ENCODE measurements at regions not wholly inside any gene's neighbourhood (a gene's known extent, or its start where the extent isn't known, plus 50 kb on each side); places are given as distances from the start of the nearest gene placed in this dataset.
"Not testable (repeated sequence)": the region's sequence is repeated elsewhere in the genome, so short reads cannot be mapped to it uniquely, and the experiment has no call there.

DNA sequence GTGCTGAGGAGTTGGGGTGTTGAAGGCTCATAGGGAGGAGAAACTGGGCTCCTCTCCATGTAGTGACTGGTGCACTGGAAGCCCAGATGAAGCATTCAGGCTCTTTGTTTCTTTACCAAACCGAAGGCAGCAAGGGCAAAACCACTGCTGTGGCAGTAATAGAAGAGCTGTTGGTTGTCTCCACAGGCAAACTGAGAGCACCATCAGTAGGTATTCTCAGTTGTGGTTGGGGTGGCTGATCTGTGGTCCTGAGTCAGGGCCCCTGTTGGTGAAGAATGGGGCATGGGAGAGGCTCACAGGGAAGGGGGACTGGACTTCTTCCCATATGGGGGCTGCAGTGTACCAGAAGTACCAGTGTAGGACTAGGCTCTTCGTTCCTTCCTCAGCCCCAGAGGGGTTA lies 460.2 kb upstream of the IMPG1 start:
- TF ChIP-seq POLR2A (IDR thresholded peaks at IDR 0.05; ENCODE audit: low read depth, low read length) (no peak), POLR2AphosphoS5 (IDR thresholded peaks at IDR 0.05; ENCODE audit: low read depth, low read length) (no peak), TAF1 (IDR thresholded peaks at IDR 0.05; ENCODE audit: borderline replicate concordance, low read depth, low read length) (no peak)
- no peak for DNase-seq (ENCODE audit: insufficient read length)
- FAIRE-seq: no peak

DNA sequence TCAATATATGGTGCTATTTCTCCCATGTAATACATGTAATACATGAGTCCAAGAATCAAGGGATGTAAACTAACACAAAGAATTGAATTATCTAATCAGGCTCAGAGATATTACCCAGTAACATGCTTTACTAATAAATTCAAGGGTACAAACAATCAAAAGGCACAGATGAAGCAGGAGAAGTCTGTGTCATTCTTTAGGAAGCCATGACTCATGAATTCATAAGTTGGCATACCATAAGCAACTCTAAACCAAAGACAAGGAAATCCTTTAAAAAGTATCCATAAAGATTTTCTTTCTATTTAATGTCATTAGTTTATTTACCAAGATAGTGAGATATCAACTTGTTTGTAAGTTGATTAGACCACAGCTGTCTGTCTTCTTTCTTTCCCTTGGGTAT lies 446.0 kb upstream of the IMPG1 start:
- TF ChIP-seq POLR2AphosphoS5 (IDR thresholded peaks at IDR 0.05; ENCODE audit: low read depth, low read length): no peak
- no peak for TF ChIP-seq TAF1 (IDR thresholded peaks at IDR 0.05; ENCODE audit: borderline replicate concordance, low read depth, low read length)
- no peak for TF ChIP-seq POLR2A (IDR thresholded peaks at IDR 0.05; ENCODE audit: low read depth, low read length)
- no peak for FAIRE-seq
- DNase-seq (ENCODE audit: insufficient read length): no peak

DNA sequence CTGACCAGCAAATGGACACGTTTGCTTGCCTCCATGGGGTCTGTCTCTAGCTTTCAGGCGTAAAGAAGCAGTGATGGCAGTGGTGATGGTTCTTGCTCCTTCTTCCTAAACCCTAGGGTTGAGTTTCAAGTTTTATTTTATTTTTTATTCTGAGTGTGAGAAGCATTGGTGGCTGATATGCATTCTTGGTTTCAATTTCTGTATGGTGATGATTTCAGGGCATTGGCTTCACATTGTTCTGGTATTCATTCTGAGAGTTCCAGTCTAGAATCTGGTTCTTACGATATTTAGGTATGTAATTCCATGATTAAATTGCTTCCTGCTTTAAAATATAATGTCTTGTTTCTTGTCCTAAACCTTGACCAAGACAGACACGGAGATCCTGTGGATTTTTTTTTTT lies 444.5 kb upstream of the IMPG1 start:
- FAIRE-seq (no peak), DNase-seq (ENCODE audit: insufficient read length) (no peak)
- TF ChIP-seq TAF1 (IDR thresholded peaks at IDR 0.05; ENCODE audit: borderline replicate concordance, low read depth, low read length): no peak
- no peak for TF ChIP-seq POLR2AphosphoS5 (IDR thresholded peaks at IDR 0.05; ENCODE audit: low read depth, low read length)
- TF ChIP-seq POLR2A (IDR thresholded peaks at IDR 0.05; ENCODE audit: low read depth, low read length): no peak

- TF ChIP-seq POLR2AphosphoS5 (IDR thresholded peaks at IDR 0.05; ENCODE audit: low read depth, low read length) (no peak), TAF1 (IDR thresholded peaks at IDR 0.05; ENCODE audit: borderline replicate concordance, low read depth, low read length) (no peak), POLR2A (IDR thresholded peaks at IDR 0.05; ENCODE audit: low read depth, low read length) (no peak)
- DNase-seq (ENCODE audit: insufficient read length): no peak
- no peak for FAIRE-seq
These were observed 438.0 kb upstream of the IMPG1 start for GRCh38 chr6:76510489-76510888.

DNA sequence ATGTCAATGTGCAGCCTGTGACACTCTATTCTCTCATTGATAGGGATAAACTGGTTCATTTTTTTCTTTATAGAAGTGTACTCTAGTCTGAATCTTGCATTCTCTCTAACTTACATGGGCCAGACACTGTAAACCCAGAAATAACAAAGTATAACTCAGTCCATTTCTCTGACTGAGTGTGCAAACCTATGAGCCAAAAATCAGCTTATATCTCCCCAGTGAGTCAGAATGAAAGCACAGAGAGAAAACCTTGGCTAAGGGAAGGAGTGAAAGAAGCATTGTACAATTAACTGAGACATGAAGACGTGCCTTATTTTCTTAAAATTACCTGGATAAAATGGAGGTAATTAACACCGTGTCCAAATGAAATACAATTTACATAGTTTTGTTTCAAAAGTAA lies 436.9 kb upstream of the IMPG1 start:
- FAIRE-seq (no peak), DNase-seq (ENCODE audit: insufficient read length) (no peak)
- TF ChIP-seq POLR2AphosphoS5 (IDR thresholded peaks at IDR 0.05; ENCODE audit: low read depth, low read length) (no peak), POLR2A (IDR thresholded peaks at IDR 0.05; ENCODE audit: low read depth, low read length) (no peak), TAF1 (IDR thresholded peaks at IDR 0.05; ENCODE audit: borderline replicate concordance, low read depth, low read length) (no peak)

- no peak for FAIRE-seq
- TF ChIP-seq POLR2A (IDR thresholded peaks at IDR 0.05; ENCODE audit: low read depth, low read length): no peak
- TF ChIP-seq POLR2AphosphoS5 (IDR thresholded peaks at IDR 0.05; ENCODE audit: low read depth, low read length): no peak
- TF ChIP-seq TAF1 (IDR thresholded peaks at IDR 0.05; ENCODE audit: borderline replicate concordance, low read depth, low read length): no peak
- DNase-seq (ENCODE audit: insufficient read length): no peak
These were observed 434.3 kb upstream of the IMPG1 start for GRCh38 chr6:76506808-76507207.

DNA sequence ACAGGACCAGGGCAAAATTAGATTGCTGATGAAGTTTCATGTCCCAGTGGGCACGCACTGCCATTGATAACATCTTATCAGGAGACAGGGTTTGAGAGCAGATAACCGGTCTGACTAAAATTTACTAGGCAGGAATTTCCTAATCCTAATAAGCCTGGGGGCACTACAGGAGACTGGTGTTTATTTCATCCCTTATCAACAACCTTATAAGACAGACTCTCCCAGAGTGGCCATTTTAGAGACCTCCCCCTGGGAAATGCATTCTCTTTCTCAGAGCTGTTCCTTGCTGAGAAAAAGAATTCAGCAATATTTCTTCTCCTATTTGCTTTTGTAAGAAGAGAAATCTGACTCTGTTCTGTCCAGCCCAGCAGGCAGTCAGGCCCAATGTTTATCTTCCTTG lies 423.4 kb upstream of the IMPG1 start:
- no peak for DNase-seq (ENCODE audit: insufficient read length)
- FAIRE-seq: no peak
- TF ChIP-seq TAF1 (IDR thresholded peaks at IDR 0.05; ENCODE audit: borderline replicate concordance, low read depth, low read length) (no peak), POLR2A (IDR thresholded peaks at IDR 0.05; ENCODE audit: low read depth, low read length) (no peak), POLR2AphosphoS5 (IDR thresholded peaks at IDR 0.05; ENCODE audit: low read depth, low read length) (no peak)

GRCh38 chr6:76491376-76491775 lies 418.9 kb upstream of the IMPG1 start:
- DNase-seq (ENCODE audit: insufficient read length); FAIRE-seq: not testable (repeated sequence)

DNA sequence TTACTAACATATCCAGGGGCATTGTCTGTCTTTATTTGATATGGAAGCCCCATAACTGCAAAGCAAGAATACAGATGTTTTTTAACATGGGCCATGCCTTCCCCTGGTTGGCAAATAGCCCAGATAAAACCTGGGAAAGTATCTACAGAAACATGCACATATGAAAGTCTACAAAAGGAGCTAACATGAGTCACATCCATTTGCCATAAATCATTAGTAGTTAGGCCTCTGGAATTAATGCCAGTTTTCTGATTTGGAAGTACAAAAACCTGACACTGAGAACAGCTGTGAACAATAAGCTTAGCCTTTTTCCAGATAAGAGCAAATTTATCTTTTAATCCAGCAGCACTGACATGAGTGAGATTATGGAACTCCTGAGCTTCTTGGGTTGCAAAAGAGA lies 418.0 kb upstream of the IMPG1 start:
- DNase-seq (ENCODE audit: insufficient read length) (no peak), FAIRE-seq (no peak)
- no peak for TF ChIP-seq TAF1 (IDR thresholded peaks at IDR 0.05; ENCODE audit: borderline replicate concordance, low read depth, low read length)
- TF ChIP-seq POLR2AphosphoS5 (IDR thresholded peaks at IDR 0.05; ENCODE audit: low read depth, low read length): no peak
- no peak for TF ChIP-seq POLR2A (IDR thresholded peaks at IDR 0.05; ENCODE audit: low read depth, low read length)

- TF ChIP-seq POLR2AphosphoS5 (IDR thresholded peaks at IDR 0.05; ENCODE audit: low read depth, low read length) (no peak), TAF1 (IDR thresholded peaks at IDR 0.05; ENCODE audit: borderline replicate concordance, low read depth, low read length) (no peak), POLR2A (IDR thresholded peaks at IDR 0.05; ENCODE audit: low read depth, low read length) (no peak)
- no peak for DNase-seq (ENCODE audit: insufficient read length)
- FAIRE-seq: no peak
These were observed 408.6 kb upstream of the IMPG1 start for GRCh38 chr6:76481101-76481500.

DNA sequence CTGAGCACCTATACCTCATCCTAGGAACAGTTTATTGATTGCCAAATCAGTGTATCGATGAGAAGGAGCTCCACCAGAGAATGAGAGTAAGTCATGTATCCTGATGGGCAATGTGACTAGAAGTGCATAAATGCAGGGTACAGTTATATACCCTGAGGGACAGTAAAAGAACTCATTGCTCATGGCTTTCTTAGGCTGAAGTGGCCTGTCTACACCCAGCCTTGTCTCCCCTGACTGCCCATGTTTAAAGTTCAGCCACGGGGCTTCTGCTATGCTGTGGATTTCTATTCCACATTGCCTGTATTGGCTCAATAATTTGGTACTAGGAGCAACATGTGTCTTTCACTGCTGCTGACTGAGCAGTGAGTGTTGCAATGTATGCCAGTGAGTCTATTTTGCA lies 400.4 kb upstream of the IMPG1 start:
- DNase-seq (ENCODE audit: insufficient read length) (no peak), FAIRE-seq (no peak)
- no peak for TF ChIP-seq POLR2A (IDR thresholded peaks at IDR 0.05; ENCODE audit: low read depth, low read length)
- TF ChIP-seq TAF1 (IDR thresholded peaks at IDR 0.05; ENCODE audit: borderline replicate concordance, low read depth, low read length): no peak
- TF ChIP-seq POLR2AphosphoS5 (IDR thresholded peaks at IDR 0.05; ENCODE audit: low read depth, low read length): no peak

DNA sequence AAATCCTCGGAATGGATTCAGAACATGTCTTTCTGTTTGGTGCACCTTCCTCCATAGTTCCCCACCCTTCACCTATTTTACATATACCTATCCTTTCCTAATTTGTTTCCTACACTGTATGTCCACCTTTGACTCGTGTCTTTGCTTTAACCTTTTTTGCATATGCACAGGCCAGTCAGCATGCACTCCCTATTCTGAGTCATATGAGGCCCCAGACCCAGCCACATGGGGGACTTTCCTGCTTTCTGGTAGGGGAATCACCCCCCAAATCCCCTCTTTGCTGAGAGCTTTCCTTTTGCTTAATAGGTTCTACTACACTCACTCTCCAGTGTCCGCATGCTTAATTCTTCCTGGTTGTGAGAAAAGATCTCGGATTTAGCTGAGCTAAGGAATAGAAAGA lies 393.8 kb upstream of the IMPG1 start:
- TF ChIP-seq TAF1 (IDR thresholded peaks at IDR 0.05; ENCODE audit: borderline replicate concordance, low read depth, low read length) (no peak), POLR2A (IDR thresholded peaks at IDR 0.05; ENCODE audit: low read depth, low read length) (no peak), POLR2AphosphoS5 (IDR thresholded peaks at IDR 0.05; ENCODE audit: low read depth, low read length) (no peak)
- FAIRE-seq: no peak
- no peak for DNase-seq (ENCODE audit: insufficient read length)

DNA sequence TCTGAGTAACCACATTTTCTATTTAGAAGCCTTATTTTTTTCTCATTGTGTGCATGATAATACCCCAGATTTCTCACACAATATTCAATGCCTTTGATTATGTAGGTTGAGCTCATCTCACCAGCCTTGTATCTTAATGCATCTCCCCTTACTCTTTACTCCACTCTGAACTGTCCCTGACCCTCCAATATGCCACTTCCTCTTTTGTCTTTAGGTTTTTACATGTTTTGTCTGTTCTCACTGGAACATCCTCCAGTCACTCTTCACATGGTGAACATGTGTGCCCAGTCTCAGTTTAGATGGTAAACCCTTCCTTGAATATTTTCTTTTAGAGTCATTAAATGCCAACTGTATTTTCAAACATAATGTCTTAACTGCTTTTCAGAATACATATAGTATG lies 392.9 kb upstream of the IMPG1 start:
- no peak for FAIRE-seq
- TF ChIP-seq POLR2A (IDR thresholded peaks at IDR 0.05; ENCODE audit: low read depth, low read length) (no peak), POLR2AphosphoS5 (IDR thresholded peaks at IDR 0.05; ENCODE audit: low read depth, low read length) (no peak), TAF1 (IDR thresholded peaks at IDR 0.05; ENCODE audit: borderline replicate concordance, low read depth, low read length) (no peak)
- DNase-seq (ENCODE audit: insufficient read length): no peak
